ENCODE measurements at regions not wholly inside any gene's neighbourhood (a gene's known extent, or its start where the extent isn't known, plus 50 kb on each side); places are given as distances from the start of the nearest gene placed in this dataset.
A peak's percentile ranks its signal among the peaks of the same experiment; 100 is the strongest.

GRCh38 chr1:240691909-240692705 is 80.2 kb upstream of the GREM2 start:
- H3K4me3 ChIP-seq (ENCODE audit: low read length) = no peak overlapping the region
- DNase-seq (ENCODE audit: low read depth) = no peak
- TF ChIP-seq CTCF (conservative IDR thresholded peaks at IDR 0.05; ENCODE audit: low read depth, low read length) = peak; percentile 92

GRCh38 chr1:240691501-240691900 is 79.5 kb upstream of the GREM2 start:
- no peak for TF ChIP-seq CTCF (conservative IDR thresholded peaks at IDR 0.05; ENCODE audit: low read depth, low read length)
- no peak overlapping the region for H3K4me3 ChIP-seq (ENCODE audit: low read length)
- DNase-seq (ENCODE audit: low read depth) = no peak

- DNase-seq (ENCODE audit: low read depth) = no peak
- no peak overlapping the region for H3K4me3 ChIP-seq (ENCODE audit: low read length)
- no peak for TF ChIP-seq CTCF (conservative IDR thresholded peaks at IDR 0.05; ENCODE audit: low read depth, low read length)
Observed at GRCh38 chr1:240687820-240688219, 75.9 kb upstream of the GREM2 start.

GRCh38 chr1:240683576-240683975 is 71.6 kb upstream of the GREM2 start:
- TF ChIP-seq CTCF (conservative IDR thresholded peaks at IDR 0.05; ENCODE audit: low read depth, low read length) = no peak
- H3K4me3 ChIP-seq (ENCODE audit: low read length) = no peak overlapping the region
- DNase-seq (ENCODE audit: low read depth) = no peak

GRCh38 chr1:240682859-240683242 is 70.9 kb upstream of the GREM2 start:
- H3K4me3 ChIP-seq (ENCODE audit: low read length) = no peak overlapping the region
- no peak for TF ChIP-seq CTCF (conservative IDR thresholded peaks at IDR 0.05; ENCODE audit: low read depth, low read length)
- no peak for DNase-seq (ENCODE audit: low read depth)

GRCh38 chr1:240682166-240682858 is 70.4 kb upstream of the GREM2 start:
- H3K4me3 ChIP-seq (ENCODE audit: low read length) = no peak overlapping the region

More at GRCh38 chr1:240682166-240682858, 70.4 kb upstream of the GREM2 start:
- DNase-seq (ENCODE audit: low read depth) = no peak
- no peak for TF ChIP-seq CTCF (conservative IDR thresholded peaks at IDR 0.05; ENCODE audit: low read depth, low read length)

All from retinal pigment epithelial cell (primary cell).